ENCODE measurements at regions not wholly inside any gene's neighbourhood (a gene's known extent, or its start where the extent isn't known, plus 50 kb on each side); places are given as distances from the start of the nearest gene placed in this dataset.

DNA sequence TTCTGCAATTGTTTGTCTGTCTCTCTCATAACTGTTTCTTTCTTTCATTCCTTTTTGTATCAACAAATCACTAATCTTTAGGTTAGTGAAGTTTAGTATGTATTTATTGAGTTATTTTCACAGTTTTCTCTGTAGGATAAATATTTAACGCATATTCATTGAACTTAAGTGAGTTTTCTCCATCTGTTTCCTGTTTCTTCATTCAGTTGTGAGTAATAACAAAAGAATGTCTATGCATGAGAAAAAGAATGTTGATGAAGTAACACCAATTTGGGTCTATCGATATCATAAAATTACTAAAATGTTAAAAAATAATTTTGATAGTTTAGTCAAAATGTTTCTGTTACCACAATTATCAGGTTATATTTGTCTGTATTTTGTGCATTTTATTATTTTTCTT is 948.0 kb downstream of the DSC3 start:
- TF ChIP-seq POLR2AphosphoS5 (IDR thresholded peaks at IDR 0.05): no peak
- TF ChIP-seq, protein P1, sequence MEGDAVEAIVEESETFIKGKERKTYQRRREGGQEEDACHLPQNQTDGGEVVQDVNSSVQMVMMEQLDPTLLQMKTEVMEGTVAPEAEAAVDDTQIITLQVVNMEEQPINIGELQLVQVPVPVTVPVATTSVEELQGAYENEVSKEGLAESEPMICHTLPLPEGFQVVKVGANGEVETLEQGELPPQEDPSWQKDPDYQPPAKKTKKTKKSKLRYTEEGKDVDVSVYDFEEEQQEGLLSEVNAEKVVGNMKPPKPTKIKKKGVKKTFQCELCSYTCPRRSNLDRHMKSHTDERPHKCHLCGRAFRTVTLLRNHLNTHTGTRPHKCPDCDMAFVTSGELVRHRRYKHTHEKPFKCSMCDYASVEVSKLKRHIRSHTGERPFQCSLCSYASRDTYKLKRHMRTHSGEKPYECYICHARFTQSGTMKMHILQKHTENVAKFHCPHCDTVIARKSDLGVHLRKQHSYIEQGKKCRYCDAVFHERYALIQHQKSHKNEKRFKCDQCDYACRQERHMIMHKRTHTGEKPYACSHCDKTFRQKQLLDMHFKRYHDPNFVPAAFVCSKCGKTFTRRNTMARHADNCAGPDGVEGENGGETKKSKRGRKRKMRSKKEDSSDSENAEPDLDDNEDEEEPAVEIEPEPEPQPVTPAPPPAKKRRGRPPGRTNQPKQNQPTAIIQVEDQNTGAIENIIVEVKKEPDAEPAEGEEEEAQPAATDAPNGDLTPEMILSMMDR (IDR thresholded peaks at IDR 0.05): no peak
- TF ChIP-seq POLR2A (IDR thresholded peaks at IDR 0.05): no peak
